ENCODE measurements at regions not wholly inside any gene's neighbourhood (a gene's known extent, or its start where the extent isn't known, plus 50 kb on each side); places are given as distances from the start of the nearest gene placed in this dataset.

- no peak for ATAC-seq
- DNase-seq (ENCODE audit: low spot score), result no peak
These were observed 660.8 kb upstream of the SGO1 start for GRCh38 chr3:20846832-20847231.

GRCh38 chr3:20846066-20846465, 660.1 kb upstream of the SGO1 start:
- Mint-ChIP-seq H3K36me3 (ENCODE audit: low read depth) (no peaks in the 10 kb centered on the region), H3K9me3 (no peaks in the 10 kb centered on the region), H3K4me1 (peaks cover 21% of the 10 kb centered on the region), H3K27ac (no peak overlapping the region), H3K4me3 (no peak overlapping the region), H3K27me3 (ENCODE audit: insufficient read depth, low read depth, poor library complexity) (no peaks in the 10 kb centered on the region)
- Histone ChIP-seq H3F3A (replicated peaks; ENCODE audit: low read depth) (no peaks in the 10 kb centered on the region), H4K20me1 (replicated peaks; ENCODE audit: insufficient read depth) (no peaks in the 10 kb centered on the region), H2AFZ (no peak overlapping the region), H3K4me3 (no peak overlapping the region), H3K27me3 (ENCODE audit: insufficient read depth) (no peaks in the 10 kb centered on the region), H3K4me1 (ENCODE audit: insufficient read depth) (peaks cover 28% of the 10 kb centered on the region; the same call in 1 of the 2 replicates), H3K9me2 (ENCODE audit: insufficient read depth) (no peaks in the 10 kb centered on the region; the same call in none of the 2 replicates), H3K27ac (ENCODE audit: low read depth) (no peak overlapping the region), H3K36me3 (ENCODE audit: insufficient read depth) (no peaks in the 10 kb centered on the region), H3K4me2 (no peak overlapping the region), H3K79me2 (replicated peaks; ENCODE audit: insufficient read depth) (no peaks in the 10 kb centered on the region)
- no peak for TF ChIP-seq EZH2phosphoT487 (IDR thresholded peaks at IDR 0.05; ENCODE audit: unreplicated experiment)
- no peak for TF ChIP-seq CREB1 (CRISPR knock-in tag; IDR thresholded peaks at IDR 0.05; ENCODE audit: low read depth)
- no peak for TF ChIP-seq ZNF462 (CRISPR knock-in tag; IDR thresholded peaks at IDR 0.05)
- no peak for TF ChIP-seq EZH2 (IDR thresholded peaks at IDR 0.05; ENCODE audit: low read depth, unreplicated experiment)
- no peak for ATAC-seq
- no peak for DNase-seq (ENCODE audit: low spot score)

More at GRCh38 chr3:20846832-20847231, 660.8 kb upstream of the SGO1 start:
- TF ChIP-seq NANOG (IDR thresholded peaks at IDR 0.05; ENCODE audit: borderline replicate concordance) (no peak), ZNF331 (CRISPR knock-in tag; IDR thresholded peaks at IDR 0.05; ENCODE audit: low read depth) (no peak), STAT1 (IDR thresholded peaks at IDR 0.05; ENCODE audit: unreplicated experiment) (no peak), POLR2AphosphoS5 (IDR thresholded peaks at IDR 0.05; ENCODE audit: low read depth) (no peak), JUNB (IDR thresholded peaks at IDR 0.05; ENCODE audit: unreplicated experiment) (no peak), EZH2phosphoT487 (IDR thresholded peaks at IDR 0.05; ENCODE audit: unreplicated experiment) (no peak)
- Histone ChIP-seq H3K27ac (ENCODE audit: low read depth) (no peak overlapping the region), H2AFZ (no peak overlapping the region), H3K4me2 (no peak overlapping the region), H3F3A (replicated peaks; ENCODE audit: low read depth) (no peaks in the 10 kb centered on the region), H3K9me2 (ENCODE audit: insufficient read depth) (no peaks in the 10 kb centered on the region; the same call in none of the 2 replicates), H4K20me1 (replicated peaks; ENCODE audit: insufficient read depth) (no peaks in the 10 kb centered on the region), H3K4me1 (ENCODE audit: insufficient read depth) (peaks cover 28% of the 10 kb centered on the region; the same call in 1 of the 2 replicates), H3K36me3 (ENCODE audit: insufficient read depth) (no peaks in the 10 kb centered on the region), H3K27me3 (ENCODE audit: insufficient read depth) (no peaks in the 10 kb centered on the region; the same call in 1 of the 2 replicates), H3K4me3 (no peak overlapping the region), H3K79me2 (replicated peaks; ENCODE audit: insufficient read depth) (no peaks in the 10 kb centered on the region)
- Mint-ChIP-seq H3K27ac (no peak overlapping the region), H3K27me3 (ENCODE audit: insufficient read depth, low read depth, poor library complexity) (no peaks in the 10 kb centered on the region), H3K4me3 (no peak overlapping the region), H3K9me3 (no peaks in the 10 kb centered on the region), H3K4me1 (peaks cover 21% of the 10 kb centered on the region), H3K36me3 (ENCODE audit: low read depth) (no peaks in the 10 kb centered on the region)
